MCF 10A (cell line): ENCODE measurements at regions not wholly inside any gene's neighbourhood (a gene's known extent, or its start where the extent isn't known, plus 50 kb on each side); places are given as distances from the start of the nearest gene placed in this dataset.
A peak's percentile ranks its signal among the peaks of the same experiment; 100 is the strongest.

ENCODE experiments used
- BruUV-seq: library from RNA; stranded (reverse); fragments of 400-500 nt; replicated peaks from 2 replicates; lab custom pipeline; 2021; lab: Mats Ljungman, UMichigan
- CTCF ChIA-PET: fragments of 300-600 bp; sonication (Branson Sonifier 250); formaldehyde crosslinking; extraction: SDS; loops from one replicate; lab custom pipeline; 2021; ENCODE audit warnings: antibody characterized with exemption, inconsistent platforms; lab: Yijun Ruan, JAX
- POLR2A ChIA-PET: fragments of 300-600, 350-650 bp; sonication (Branson Sonifier 250); formaldehyde crosslinking; extraction: SDS; loops from one replicate; lab custom pipeline; 2020; ENCODE audit warnings: antibody characterized with exemption, inconsistent platforms; lab: Yijun Ruan, JAX
- DNase-seq: peaks from one replicate; pipeline ENCODE4 v3.0.0-alpha.2; 2018; ENCODE audit not compliant: unreplicated experiment
- H3K27ac Mint-ChIP-seq: one replicate; pipeline ENCODE4 v1.8.0; 2022; ENCODE audit warnings: mild to moderate bottlenecking, low read depth, mixed read lengths; ENCODE audit not compliant: unreplicated experiment
- H3K27me3 Mint-ChIP-seq: one replicate; pipeline ENCODE4 v1.8.0; 2022; ENCODE audit warnings: mixed read lengths; ENCODE audit not compliant: insufficient read depth, unreplicated experiment
- H3K36me3 Mint-ChIP-seq: one replicate; pipeline ENCODE4 v1.8.0; 2022; ENCODE audit warnings: mild to moderate bottlenecking, moderate library complexity, mixed read lengths; ENCODE audit not compliant: insufficient read depth, unreplicated experiment
- H3K4me1 Mint-ChIP-seq: one replicate; pipeline ENCODE4 v1.8.0; 2022; ENCODE audit warnings: mixed read lengths; ENCODE audit not compliant: insufficient read depth, unreplicated experiment
- H3K4me3 Mint-ChIP-seq: one replicate; pipeline ENCODE4 v1.8.0; 2022; ENCODE audit warnings: mild to moderate bottlenecking, moderate library complexity, mixed read lengths; ENCODE audit not compliant: unreplicated experiment
- H3K9me3 Mint-ChIP-seq: one replicate; pipeline ENCODE4 v1.8.0; 2022; ENCODE audit warnings: mixed read lengths; ENCODE audit not compliant: unreplicated experiment
- intact Hi-C: fragments of 100-400 bp; cut with micrococcal nuclease; formaldehyde crosslinking; loops from 2 replicates; pipeline ENCODE4 v1.14.1; 2022
- TF ChIP-seq, protein P1 (sequence below): fragments of 200-600 bp; IDR thresholded peaks from one replicate; pipeline ENCODE4 v1.8.0; 2022; ENCODE audit warnings: antibody characterized with exemption, mild to moderate bottlenecking; ENCODE audit not compliant: unreplicated experiment

DNA sequence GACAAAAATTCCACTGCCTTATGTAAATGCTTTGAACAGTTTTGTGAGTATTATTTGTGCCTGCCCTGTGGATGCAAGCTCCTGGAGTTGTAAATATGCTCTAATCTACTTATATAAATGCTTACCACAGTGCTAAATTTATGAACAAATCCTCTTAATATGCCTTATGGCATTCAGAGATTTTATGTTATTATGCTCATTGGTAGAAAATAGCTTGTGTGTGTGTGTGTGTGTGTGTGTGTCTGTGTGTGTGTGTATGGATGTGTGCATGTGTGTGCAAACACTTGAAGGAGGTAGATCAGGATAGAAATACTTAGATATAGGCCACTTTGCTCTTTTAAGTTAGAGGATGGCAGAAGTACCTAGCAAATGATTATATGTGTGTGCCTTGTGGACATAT is 253.9 kb downstream of the TAF11L14 start:
- no TSS peak for BruUV-seq
- H3K27me3 Mint-ChIP-seq: no peaks in the 10 kb centered on the region
- intact Hi-C loops: no loop called here
- no peak overlapping the region for H3K27ac Mint-ChIP-seq
- DNase-seq: no peak
- H3K36me3 Mint-ChIP-seq: no peaks in the 10 kb centered on the region
- POLR2A ChIA-PET: interaction anchor here (0.6 to 0.7 kb wide), 2 partner anchors 15 to 256 kb away, joined by 3 read pairs; no protein-coding TSS in a partner anchor
- H3K4me3 Mint-ChIP-seq: no peak overlapping the region
- H3K9me3 Mint-ChIP-seq: peaks cover 13% of the 10 kb centered on the region
- CTCF ChIA-PET: no interaction called here
- peaks cover 3% of the 10 kb centered on the region for H3K4me1 Mint-ChIP-seq
- TF ChIP-seq, protein P1, sequence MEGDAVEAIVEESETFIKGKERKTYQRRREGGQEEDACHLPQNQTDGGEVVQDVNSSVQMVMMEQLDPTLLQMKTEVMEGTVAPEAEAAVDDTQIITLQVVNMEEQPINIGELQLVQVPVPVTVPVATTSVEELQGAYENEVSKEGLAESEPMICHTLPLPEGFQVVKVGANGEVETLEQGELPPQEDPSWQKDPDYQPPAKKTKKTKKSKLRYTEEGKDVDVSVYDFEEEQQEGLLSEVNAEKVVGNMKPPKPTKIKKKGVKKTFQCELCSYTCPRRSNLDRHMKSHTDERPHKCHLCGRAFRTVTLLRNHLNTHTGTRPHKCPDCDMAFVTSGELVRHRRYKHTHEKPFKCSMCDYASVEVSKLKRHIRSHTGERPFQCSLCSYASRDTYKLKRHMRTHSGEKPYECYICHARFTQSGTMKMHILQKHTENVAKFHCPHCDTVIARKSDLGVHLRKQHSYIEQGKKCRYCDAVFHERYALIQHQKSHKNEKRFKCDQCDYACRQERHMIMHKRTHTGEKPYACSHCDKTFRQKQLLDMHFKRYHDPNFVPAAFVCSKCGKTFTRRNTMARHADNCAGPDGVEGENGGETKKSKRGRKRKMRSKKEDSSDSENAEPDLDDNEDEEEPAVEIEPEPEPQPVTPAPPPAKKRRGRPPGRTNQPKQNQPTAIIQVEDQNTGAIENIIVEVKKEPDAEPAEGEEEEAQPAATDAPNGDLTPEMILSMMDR: no peak

- intact Hi-C loops: loop anchor here (10.0 kb wide), 1 partner anchor 676 kb away; the partner anchor contains the start of gene BASP1
- BruUV-seq: no TSS peak
- Mint-ChIP-seq H3K4me1 (no peaks in the 10 kb centered on the region), H3K36me3 (no peaks in the 10 kb centered on the region), H3K9me3 (peaks cover 13% of the 10 kb centered on the region), H3K27ac (no peak overlapping the region), H3K27me3 (no peaks in the 10 kb centered on the region), H3K4me3 (no peak overlapping the region)
- DNase-seq: peak; percentile 6
- CTCF ChIA-PET: interaction anchor here (0.6 kb wide), 2 partner anchors 13 to 397 kb away, joined by 3 read pairs; no protein-coding TSS in a partner anchor
- TF ChIP-seq, protein P1: no peak
- POLR2A ChIA-PET: no interaction called here
Observed at GRCh38 chr5:17890501-17890900, 256.2 kb downstream of the TAF11L14 start.

- Mint-ChIP-seq H3K36me3 (no peaks in the 10 kb centered on the region), H3K27ac (no peak overlapping the region), H3K4me3 (no peak overlapping the region), H3K4me1 (peaks cover 11% of the 10 kb centered on the region), H3K27me3 (no peaks in the 10 kb centered on the region), H3K9me3 (peaks cover 9% of the 10 kb centered on the region)
- ChIA-PET POLR2A (no interaction called here), CTCF (no interaction called here)
- intact Hi-C loops: loop anchor here (10.0 kb wide), 1 partner anchor 677 kb away; the partner anchor contains the start of gene BASP1
- BruUV-seq: no TSS peak
- TF ChIP-seq, protein P1: no peak
- DNase-seq: no peak
Observed at GRCh38 chr5:17891881-17892280, 257.6 kb downstream of the TAF11L14 start.

DNA sequence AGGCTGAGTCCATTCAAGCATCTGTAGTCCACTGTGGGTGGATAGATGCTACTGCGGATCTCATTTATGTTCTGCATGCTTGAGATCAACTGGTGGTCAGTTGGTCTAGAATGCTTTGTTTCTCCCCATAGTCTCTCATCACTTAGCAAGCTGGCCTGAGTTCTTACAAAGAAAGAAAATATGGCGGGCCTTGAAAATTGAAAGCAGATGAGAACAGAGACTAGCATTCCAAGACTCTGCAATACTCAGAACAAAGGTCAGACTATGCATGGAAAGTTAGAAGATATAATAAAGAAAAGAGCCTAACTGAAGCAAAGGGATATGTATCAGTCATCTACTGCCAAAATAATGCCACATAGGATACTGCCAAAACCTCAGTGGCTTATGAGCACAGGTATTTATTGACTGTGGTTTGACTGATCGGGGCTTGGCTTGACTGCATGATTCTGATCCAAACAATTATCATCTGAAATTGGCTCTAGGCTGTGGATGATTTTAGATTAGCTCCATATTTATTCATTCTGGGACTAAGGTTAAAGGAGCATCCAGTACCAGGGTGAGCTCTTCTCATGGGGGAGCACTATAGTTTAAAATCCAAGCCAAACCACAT is 258.9 kb downstream of the TAF11L14 start:
- ChIA-PET POLR2A (no interaction called here), CTCF (interaction anchor here (0.6 to 1.1 kb wide), 2 partner anchors 10 to 677 kb away, joined by 3 read pairs; no protein-coding TSS in a partner anchor)
- H3K9me3 Mint-ChIP-seq: peaks cover 6% of the 10 kb centered on the region
- intact Hi-C loops: loop anchor here (10.0 kb wide), 1 partner anchor 678 kb away; the partner anchor contains the start of gene BASP1
- no peak for DNase-seq
- TF ChIP-seq, protein P1: no peak
- no peak overlapping the region for H3K27ac Mint-ChIP-seq
- no peak overlapping the region for H3K4me3 Mint-ChIP-seq
- no peaks in the 10 kb centered on the region for H3K36me3 Mint-ChIP-seq
- H3K4me1 Mint-ChIP-seq: peaks cover 23% of the 10 kb centered on the region
- BruUV-seq: no TSS peak
- H3K27me3 Mint-ChIP-seq: no peaks in the 10 kb centered on the region
